IMR-90 (cell line): ENCODE measurements at regions not wholly inside any gene's neighbourhood (a gene's known extent, or its start where the extent isn't known, plus 50 kb on each side); places are given as distances from the start of the nearest gene placed in this dataset.

Experiments used
- ATAC-seq: fragments of 200-7000 bp; cut with Tn5 transposase; 2 replicates; pipeline ENCODE4 v1.9.1; 2020; ENCODE audit warnings: low read depth, mild to moderate bottlenecking, moderate library complexity
- BruUV-seq: library from RNA; stranded (reverse); fragments of 400-500 nt; replicated peaks from 2 replicates; lab custom pipeline; 2021; lab: Mats Ljungman, UMichigan
- CTCF ChIA-PET: fragments of 300-600 bp; formaldehyde crosslinking; extraction: SDS; loops from one replicate; lab custom pipeline; 2021; ENCODE audit warnings: antibody characterized with exemption; lab: Yijun Ruan, JAX
- POLR2A ChIA-PET: fragments of 300-600 bp; sonication (Branson Sonifier 250); formaldehyde crosslinking; loops from one replicate; lab custom pipeline; 2022; ENCODE audit warnings: antibody characterized with exemption; ENCODE audit not compliant: unreplicated experiment; lab: Charles Lee
- DNase-seq: peaks from one replicate; pipeline ENCODE4 v3.0.0; 2013
- H2AFZ ChIP-seq: replicated peaks from 2 replicates; pipeline ENCODE3; 2013; ENCODE audit warnings: low read length, mild to moderate bottlenecking; ENCODE audit not compliant: poor library complexity
- H2AK5ac ChIP-seq: 2 replicates; pipeline ENCODE4 v1.6.1; 2013; ENCODE audit warnings: low read depth, low read length, inconsistent platforms
- H2AK9ac ChIP-seq: replicated peaks from 2 replicates; pipeline ENCODE3; 2013; ENCODE audit warnings: mild to moderate bottlenecking, low read depth, low read length, moderate library complexity; ENCODE audit not compliant: poor library complexity
- H2BK120ac ChIP-seq: 2 replicates; pipeline ENCODE4 v1.6.1; 2013; ENCODE audit warnings: low read depth, low read length, inconsistent platforms
- H2BK15ac ChIP-seq: 3 replicates; pipeline ENCODE4 v1.6.1; 2013; ENCODE audit warnings: low read depth, low read length, inconsistent platforms
- H2BK20ac ChIP-seq: 2 replicates; pipeline ENCODE4 v1.6.1; 2013; ENCODE audit warnings: low read depth, mild to moderate bottlenecking, inconsistent platforms, low read length, moderate library complexity
- H2BK5ac ChIP-seq: 2 replicates; pipeline ENCODE4 v1.6.1; 2013; ENCODE audit warnings: mild to moderate bottlenecking, low read depth, low read length, inconsistent platforms; ENCODE audit not compliant: poor library complexity, severe bottlenecking
- H3K14ac ChIP-seq: replicated peaks from 2 replicates; pipeline ENCODE4 v1.6.1; 2013; ENCODE audit warnings: low read depth, low read length, inconsistent platforms
- H3K18ac ChIP-seq: 2 replicates; pipeline ENCODE4 v1.6.1; 2013; ENCODE audit warnings: low read depth, low read length, control low read depth
- H3K23ac ChIP-seq: 2 replicates; pipeline ENCODE4 v1.6.1; 2013; ENCODE audit warnings: low read depth, low read length, inconsistent platforms
- H3K27ac ChIP-seq: 2 replicates; pipeline ENCODE4 v1.5.1; 2013; ENCODE audit warnings: mild to moderate bottlenecking, control low read depth, low read length; ENCODE audit not compliant: insufficient read depth
- H3K27me3 ChIP-seq: 2 replicates; pipeline ENCODE4 v1.6.1; 2013; ENCODE audit warnings: low read length; ENCODE audit not compliant: control insufficient read depth, insufficient read depth
- H3K36me3 ChIP-seq: 2 replicates; pipeline ENCODE4 v1.6.1; 2013; ENCODE audit warnings: low read length, mixed read lengths; ENCODE audit not compliant: control insufficient read depth, insufficient read depth
- H3K4ac ChIP-seq: 2 replicates; pipeline ENCODE4 v1.6.1; 2013; ENCODE audit warnings: low read depth, low read length, inconsistent platforms
- H3K4me1 ChIP-seq: 2 replicates; pipeline ENCODE4 v1.6.1; 2013; ENCODE audit warnings: low read length, mixed read lengths; ENCODE audit not compliant: control insufficient read depth, insufficient read depth
- H3K4me2 ChIP-seq: 2 replicates; pipeline ENCODE4 v1.6.1; 2013; ENCODE audit warnings: low read depth, mild to moderate bottlenecking, control low read depth, low read length, moderate library complexity
- H3K4me3 ChIP-seq: 2 replicates; pipeline ENCODE4 v1.5.1; 2013; ENCODE audit warnings: low read depth, mild to moderate bottlenecking, control low read depth, low read length, moderate library complexity; ENCODE audit not compliant: insufficient read depth
- H3K56ac ChIP-seq: 2 replicates; pipeline ENCODE4 v1.6.1; 2013; ENCODE audit warnings: low read length, inconsistent platforms; ENCODE audit not compliant: insufficient read depth; ENCODE audit errors: extremely low read depth
- H3K79me1 ChIP-seq, 2 experiments: 2 replicates each; pipeline ENCODE4 v1.6.1; 2013; ENCODE audit warnings: low read length in 2 of 2, inconsistent platforms in 1 of 2, low read depth in 1 of 2
- H3K9ac ChIP-seq: 2 replicates; pipeline ENCODE4 v1.6.1; 2013; ENCODE audit warnings: low read depth, low read length, control low read depth
- H3K9me1 ChIP-seq: 2 replicates; pipeline ENCODE4 v1.6.1; 2013; ENCODE audit warnings: low read length, inconsistent platforms; ENCODE audit not compliant: insufficient read depth
- H3K9me3 ChIP-seq: 2 replicates; pipeline ENCODE4 v1.6.1; 2013; ENCODE audit warnings: low read length; ENCODE audit not compliant: control insufficient read depth, insufficient read depth
- H4K20me1 ChIP-seq: 2 replicates; pipeline ENCODE4 v1.6.1; 2013; ENCODE audit warnings: low read length, inconsistent platforms; ENCODE audit not compliant: insufficient read depth
- H4K5ac ChIP-seq: 2 replicates; pipeline ENCODE4 v1.6.1; 2013; ENCODE audit warnings: mild to moderate bottlenecking, low read depth, low read length, control low read depth
- H4K8ac ChIP-seq, 2 experiments: 2 replicates each; pipeline ENCODE4 v1.6.1; 2013; ENCODE audit warnings: low read depth in 2 of 2, low read length in 2 of 2, control low read depth in 1 of 2, inconsistent platforms in 1 of 2
- H4K91ac ChIP-seq: 2 replicates; pipeline ENCODE4 v1.6.1; 2013; ENCODE audit warnings: low read depth, low read length, inconsistent platforms; ENCODE audit not compliant: insufficient read depth
- BHLHE40 ChIP-seq: fragments of 150-350 bp; IDR thresholded peaks from 2 replicates; pipeline ENCODE4 v1.6.1; 2016; ENCODE audit warnings: mild to moderate bottlenecking, low read depth, low read length
- CEBPB ChIP-seq: IDR thresholded peaks from 2 replicates; pipeline ENCODE4 v1.6.1; 2012; ENCODE audit warnings: low read depth, low read length, improper control_type of control experiment
- CHD1 ChIP-seq: IDR thresholded peaks from 2 replicates; pipeline ENCODE4 v1.6.1; 2012; ENCODE audit warnings: low read depth, low read length, improper control_type of control experiment
- FOS ChIP-seq: fragments of 150-350 bp; IDR thresholded peaks from 2 replicates; pipeline ENCODE4 v1.6.1; 2016; ENCODE audit warnings: low read depth, low read length
- MAFK ChIP-seq: IDR thresholded peaks from 2 replicates; pipeline ENCODE4 v1.6.1; 2012; ENCODE audit warnings: low read depth, low read length, improper control_type of control experiment
- MAZ ChIP-seq: IDR thresholded peaks from 2 replicates; pipeline ENCODE4 v1.6.1; 2012; ENCODE audit warnings: low read depth, mild to moderate bottlenecking, low read length, improper control_type of control experiment, moderate library complexity, borderline replicate concordance
- MXI1 ChIP-seq: IDR thresholded peaks from 2 replicates; pipeline ENCODE4 v1.6.1; 2012; ENCODE audit warnings: low read depth, mild to moderate bottlenecking, low read length, moderate library complexity, borderline replicate concordance
- NFE2L2 ChIP-seq: fragments of 150-350 bp; IDR thresholded peaks from 2 replicates; pipeline ENCODE4 v1.6.1; 2016; ENCODE audit warnings: low read depth, mild to moderate bottlenecking, low read length
- POLR2A ChIP-seq: IDR thresholded peaks from 2 replicates; pipeline ENCODE4 v1.6.1; 2012; ENCODE audit warnings: mild to moderate bottlenecking, low read depth, low read length
- RAD21 ChIP-seq: IDR thresholded peaks from 2 replicates; pipeline ENCODE4 v1.6.1; 2012; ENCODE audit warnings: low read length, improper control_type of control experiment
- RCOR1 ChIP-seq: IDR thresholded peaks from 2 replicates; pipeline ENCODE4 v1.6.1; 2012; ENCODE audit warnings: mild to moderate bottlenecking, low read length, improper control_type of control experiment; ENCODE audit not compliant: insufficient replicate concordance
- RFX5 ChIP-seq: IDR thresholded peaks from 2 replicates; pipeline ENCODE4 v1.8.0; 2012; ENCODE audit warnings: low read depth, mild to moderate bottlenecking, low read length, moderate library complexity
- SMC3 ChIP-seq: fragments of 150-350 bp; IDR thresholded peaks from 2 replicates; pipeline ENCODE4 v1.6.1; 2016; ENCODE audit warnings: low read depth, mild to moderate bottlenecking, antibody characterized with exemption, low read length, moderate library complexity
- dilution Hi-C: fragments of 300-500 bp; cut with HindIII; formaldehyde crosslinking; loops from one replicate; pipeline ENCODE4 v1.14.3; 2018; ENCODE audit warnings: low sequenced_read_pairs; ENCODE audit not compliant: unreplicated experiment
- in situ Hi-C: fragments of 300-500 bp; cut with MboI; formaldehyde crosslinking; loops from 3 replicates; pipeline ENCODE4 v1.14.3; 2019; ENCODE audit warnings: low sequenced_read_pairs, inconsistent platforms, mixed read lengths
- intact Hi-C: fragments of 100-400 bp; cut with micrococcal nuclease; formaldehyde crosslinking; loops from 2 replicates; pipeline ENCODE4 v1.10.0; 2022
- TF ChIP-seq, protein P1 (sequence below): conservative IDR thresholded peaks from 2 replicates; pipeline ENCODE4 v1.5.1; 2012; ENCODE audit warnings: mild to moderate bottlenecking, low read depth, low read length, improper control_type of control experiment
- TF ChIP-seq, protein P2 (sequence below): fragments of 150-350 bp; IDR thresholded peaks from 2 replicates; pipeline ENCODE4 v1.6.1; 2016; ENCODE audit warnings: low read depth, mild to moderate bottlenecking, low read length, moderate library complexity, borderline replicate concordance
- TF ChIP-seq, protein P3 (sequence below): fragments of 150-350 bp; IDR thresholded peaks from 2 replicates; pipeline ENCODE4 v1.6.1; 2017; ENCODE audit warnings: mild to moderate bottlenecking, antibody characterized with exemption, low read length, low read depth

DNA sequence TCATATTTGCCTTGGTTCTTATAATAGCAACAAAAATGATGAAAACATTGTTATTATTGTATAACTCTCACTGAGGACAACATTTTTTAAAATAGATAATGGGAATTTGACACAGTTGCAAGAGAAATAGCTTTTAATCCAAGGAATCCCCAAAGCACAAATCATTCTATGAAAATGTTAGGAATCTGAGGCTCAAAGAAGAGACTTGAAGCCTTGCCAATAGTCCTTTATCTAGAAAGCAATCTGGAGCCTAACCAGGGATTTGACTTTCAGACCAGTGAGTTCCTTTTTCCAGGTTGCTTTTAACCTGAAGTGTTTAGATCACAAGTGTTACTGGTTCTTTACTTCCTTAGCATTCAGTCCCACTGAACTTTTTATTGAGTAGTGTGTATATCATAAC is 574.5 kb upstream of the ZEB2 start:
- Histone ChIP-seq H3K27me3 (no peaks in the 10 kb centered on the region), H2AK5ac (no peak overlapping the region), H3K27ac (no peak overlapping the region), H3K9me3 (no peaks in the 10 kb centered on the region; the same call in 1 of the 2 replicates), H3K9me1 (peaks cover 6% of the 10 kb centered on the region), H3K4ac (no peak overlapping the region), H3K23ac (no peak overlapping the region), H2BK120ac (no peak overlapping the region), H2BK20ac (no peak overlapping the region), H4K8ac (no peak overlapping the region), H3K4me2 (no peak overlapping the region), H2AK9ac (no peak overlapping the region), H3K56ac (no peak overlapping the region), H3K4me1 (peaks cover 3% of the 10 kb centered on the region; the same call in 1 of the 2 replicates), H2AFZ (no peak overlapping the region), H4K91ac (no peak overlapping the region), H3K14ac (no peak overlapping the region), H2BK5ac (no peak overlapping the region), H4K5ac (no peak overlapping the region), H3K18ac (no peak overlapping the region), H3K36me3 (no peaks in the 10 kb centered on the region), H2BK15ac (no peak overlapping the region), H3K4me3 (no peak overlapping the region), H3K79me1 (no peaks in the 10 kb centered on the region), H3K9ac (no peak overlapping the region), H4K20me1 (no peaks in the 10 kb centered on the region)
- TF ChIP-seq SMC3 (no peak), MAFK (no peak), RAD21 (no peak), POLR2A (no peak), RFX5 (no peak), NFE2L2 (no peak), MAZ (no peak), FOS (no peak), CHD1 (no peak), MXI1 (no peak), BHLHE40 (no peak), RCOR1 (no peak), CEBPB (no peak)
- TF ChIP-seq, protein P1, sequence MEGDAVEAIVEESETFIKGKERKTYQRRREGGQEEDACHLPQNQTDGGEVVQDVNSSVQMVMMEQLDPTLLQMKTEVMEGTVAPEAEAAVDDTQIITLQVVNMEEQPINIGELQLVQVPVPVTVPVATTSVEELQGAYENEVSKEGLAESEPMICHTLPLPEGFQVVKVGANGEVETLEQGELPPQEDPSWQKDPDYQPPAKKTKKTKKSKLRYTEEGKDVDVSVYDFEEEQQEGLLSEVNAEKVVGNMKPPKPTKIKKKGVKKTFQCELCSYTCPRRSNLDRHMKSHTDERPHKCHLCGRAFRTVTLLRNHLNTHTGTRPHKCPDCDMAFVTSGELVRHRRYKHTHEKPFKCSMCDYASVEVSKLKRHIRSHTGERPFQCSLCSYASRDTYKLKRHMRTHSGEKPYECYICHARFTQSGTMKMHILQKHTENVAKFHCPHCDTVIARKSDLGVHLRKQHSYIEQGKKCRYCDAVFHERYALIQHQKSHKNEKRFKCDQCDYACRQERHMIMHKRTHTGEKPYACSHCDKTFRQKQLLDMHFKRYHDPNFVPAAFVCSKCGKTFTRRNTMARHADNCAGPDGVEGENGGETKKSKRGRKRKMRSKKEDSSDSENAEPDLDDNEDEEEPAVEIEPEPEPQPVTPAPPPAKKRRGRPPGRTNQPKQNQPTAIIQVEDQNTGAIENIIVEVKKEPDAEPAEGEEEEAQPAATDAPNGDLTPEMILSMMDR = no peak
- TF ChIP-seq, protein P2, sequence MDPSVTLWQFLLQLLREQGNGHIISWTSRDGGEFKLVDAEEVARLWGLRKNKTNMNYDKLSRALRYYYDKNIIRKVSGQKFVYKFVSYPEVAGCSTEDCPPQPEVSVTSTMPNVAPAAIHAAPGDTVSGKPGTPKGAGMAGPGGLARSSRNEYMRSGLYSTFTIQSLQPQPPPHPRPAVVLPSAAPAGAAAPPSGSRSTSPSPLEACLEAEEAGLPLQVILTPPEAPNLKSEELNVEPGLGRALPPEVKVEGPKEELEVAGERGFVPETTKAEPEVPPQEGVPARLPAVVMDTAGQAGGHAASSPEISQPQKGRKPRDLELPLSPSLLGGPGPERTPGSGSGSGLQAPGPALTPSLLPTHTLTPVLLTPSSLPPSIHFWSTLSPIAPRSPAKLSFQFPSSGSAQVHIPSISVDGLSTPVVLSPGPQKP = no peak
- TF ChIP-seq, protein P3, sequence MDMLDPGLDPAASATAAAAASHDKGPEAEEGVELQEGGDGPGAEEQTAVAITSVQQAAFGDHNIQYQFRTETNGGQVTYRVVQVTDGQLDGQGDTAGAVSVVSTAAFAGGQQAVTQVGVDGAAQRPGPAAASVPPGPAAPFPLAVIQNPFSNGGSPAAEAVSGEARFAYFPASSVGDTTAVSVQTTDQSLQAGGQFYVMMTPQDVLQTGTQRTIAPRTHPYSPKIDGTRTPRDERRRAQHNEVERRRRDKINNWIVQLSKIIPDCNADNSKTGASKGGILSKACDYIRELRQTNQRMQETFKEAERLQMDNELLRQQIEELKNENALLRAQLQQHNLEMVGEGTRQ = no peak
- DNase-seq (peak; percentile 46), ATAC-seq (no peak)
- BruUV-seq = no TSS peak
- dilution Hi-C loops = no loop called here
- intact Hi-C loops = loop anchor here (10.0 kb wide), 1 partner anchor 570 kb away; the partner anchor contains the start of gene ZEB2
- ChIA-PET CTCF (no interaction called here), POLR2A (no interaction called here)
- in situ Hi-C loops = no loop called here
